ENCODE measurements at regions not wholly inside any gene's neighbourhood (a gene's known extent, or its start where the extent isn't known, plus 50 kb on each side); places are given as distances from the start of the nearest gene placed in this dataset.

DNA sequence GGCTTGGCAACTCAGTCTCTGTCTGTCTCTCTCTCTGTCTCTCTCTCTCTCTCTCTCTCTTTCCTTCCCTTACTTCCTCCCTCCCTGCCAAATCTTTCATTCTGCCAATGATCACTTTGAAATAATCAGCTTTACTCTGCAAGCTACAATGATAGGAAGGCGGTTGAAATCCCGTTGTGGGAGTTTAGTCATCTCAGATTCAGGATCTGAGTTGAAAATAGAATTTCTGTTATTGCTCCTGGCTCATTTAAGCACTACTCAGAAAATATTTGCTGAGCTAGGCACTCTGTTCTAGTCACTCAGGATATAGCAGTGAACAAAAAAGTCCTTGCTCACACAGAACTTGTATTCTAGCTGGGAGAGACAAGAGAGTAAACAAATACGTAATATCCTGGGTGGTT, 56.3 kb upstream of the DCTD start:
- DNase-seq (ENCODE audit: low read depth, low spot score), result no peak

GRCh38 chr4:182971702-182972101, 54.5 kb upstream of the DCTD start:
- Histone ChIP-seq H3K36me3 (ENCODE audit: control insufficient read depth, insufficient read depth, low read length) (no peaks in the 10 kb centered on the region), H3K4me1 (ENCODE audit: control insufficient read depth, insufficient read depth, low read length) (peaks cover 12% of the 10 kb centered on the region), H3K9me3 (ENCODE audit: control insufficient read depth, insufficient read depth, low read depth, low read length) (no peaks in the 10 kb centered on the region; the same call in 1 of the 2 replicates), H3K27ac (ENCODE audit: low read length) (no peak overlapping the region), H3K27me3 (ENCODE audit: control insufficient read depth, insufficient read depth, low read length) (no peaks in the 10 kb centered on the region), H3K4me3 (ENCODE audit: low read depth in 2 of 2, low read length in 2 of 2) (no peak overlapping the region)
- in situ Hi-C loops (cut with HindIII; ENCODE audit: low pct_unique_long_range_greater_than_20kb, low sequenced_read_pairs) (no loop called here), intact Hi-C loops (cut with micrococcal nuclease; ENCODE audit: unreplicated experiment) (no loop called here)
- ChIA-PET CTCF (no interaction called here), POLR2A (no interaction called here)
- DNase-seq (ENCODE audit: low read depth, low spot score), result no peak
- TF ChIP-seq POLR2AphosphoS5 (IDR thresholded peaks at IDR 0.05; ENCODE audit: low read depth, low read length), result no peak
- no peak for TF ChIP-seq TCF7L2 (IDR thresholded peaks at IDR 0.05; ENCODE audit: low read depth, low read length)
- no peak for TF ChIP-seq REST (IDR thresholded peaks at IDR 0.05; ENCODE audit: insufficient read depth in 1 of 2, low read depth in 2 of 2, low read length in 1 of 2)
- TF ChIP-seq SIN3A (IDR thresholded peaks at IDR 0.05; ENCODE audit: borderline replicate concordance, insufficient read depth, low read depth, low read length), result no peak
- TF ChIP-seq, protein P1, sequence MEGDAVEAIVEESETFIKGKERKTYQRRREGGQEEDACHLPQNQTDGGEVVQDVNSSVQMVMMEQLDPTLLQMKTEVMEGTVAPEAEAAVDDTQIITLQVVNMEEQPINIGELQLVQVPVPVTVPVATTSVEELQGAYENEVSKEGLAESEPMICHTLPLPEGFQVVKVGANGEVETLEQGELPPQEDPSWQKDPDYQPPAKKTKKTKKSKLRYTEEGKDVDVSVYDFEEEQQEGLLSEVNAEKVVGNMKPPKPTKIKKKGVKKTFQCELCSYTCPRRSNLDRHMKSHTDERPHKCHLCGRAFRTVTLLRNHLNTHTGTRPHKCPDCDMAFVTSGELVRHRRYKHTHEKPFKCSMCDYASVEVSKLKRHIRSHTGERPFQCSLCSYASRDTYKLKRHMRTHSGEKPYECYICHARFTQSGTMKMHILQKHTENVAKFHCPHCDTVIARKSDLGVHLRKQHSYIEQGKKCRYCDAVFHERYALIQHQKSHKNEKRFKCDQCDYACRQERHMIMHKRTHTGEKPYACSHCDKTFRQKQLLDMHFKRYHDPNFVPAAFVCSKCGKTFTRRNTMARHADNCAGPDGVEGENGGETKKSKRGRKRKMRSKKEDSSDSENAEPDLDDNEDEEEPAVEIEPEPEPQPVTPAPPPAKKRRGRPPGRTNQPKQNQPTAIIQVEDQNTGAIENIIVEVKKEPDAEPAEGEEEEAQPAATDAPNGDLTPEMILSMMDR (IDR thresholded peaks at IDR 0.05), result no peak
- BruUV-seq (replicated peaks), result no TSS peak
- no peak for ATAC-seq

More for the DNA sequence above, 56.3 kb upstream of the DCTD start:
- POLR2A ChIA-PET, result no interaction called here
- no TSS peak for BruUV-seq (replicated peaks)
- intact Hi-C loops (cut with micrococcal nuclease; ENCODE audit: unreplicated experiment), result no loop called here
- CTCF ChIA-PET, result no interaction called here
- in situ Hi-C loops (cut with HindIII; ENCODE audit: low pct_unique_long_range_greater_than_20kb, low sequenced_read_pairs), result no loop called here
- ATAC-seq, result no peak
- no peak overlapping the region for H3K27ac ChIP-seq (ENCODE audit: low read length)
- H3K4me3 ChIP-seq (ENCODE audit: low read depth in 2 of 2, low read length in 2 of 2), result no peak overlapping the region
- TF ChIP-seq, protein P1 (IDR thresholded peaks at IDR 0.05), result no peak
- TF ChIP-seq TCF7L2 (IDR thresholded peaks at IDR 0.05; ENCODE audit: low read depth, low read length) (no peak), POLR2AphosphoS5 (IDR thresholded peaks at IDR 0.05; ENCODE audit: low read depth, low read length) (no peak), REST (IDR thresholded peaks at IDR 0.05; ENCODE audit: insufficient read depth in 1 of 2, low read depth in 2 of 2, low read length in 1 of 2) (no peak), SIN3A (IDR thresholded peaks at IDR 0.05; ENCODE audit: borderline replicate concordance, insufficient read depth, low read depth, low read length) (no peak)
- H3K36me3 ChIP-seq (ENCODE audit: control insufficient read depth, insufficient read depth, low read length), result no peaks in the 10 kb centered on the region
- H3K4me1 ChIP-seq (ENCODE audit: control insufficient read depth, insufficient read depth, low read length), result peaks cover 12% of the 10 kb centered on the region
- no peaks in the 10 kb centered on the region for H3K27me3 ChIP-seq (ENCODE audit: control insufficient read depth, insufficient read depth, low read length)
- no peaks in the 10 kb centered on the region for H3K9me3 ChIP-seq (ENCODE audit: control insufficient read depth, insufficient read depth, low read depth, low read length)
